ELR (cell line): ENCODE measurements at regions not wholly inside any gene's neighbourhood (a gene's known extent, or its start where the extent isn't known, plus 50 kb on each side); places are given as distances from the start of the nearest gene placed in this dataset.

ENCODE experiments used
- DNase-seq: peaks from one replicate; pipeline ENCODE4 v3.0.0-alpha.2; 2015; ENCODE audit warnings: low read depth

- DNase-seq: no peak
These were observed 349.3 kb upstream of the THRB start for GRCh38 chr3:24843955-24844354.

GRCh38 chr3:24845524-24846155 lies 351.0 kb upstream of the THRB start:
- DNase-seq: no peak

- no peak for DNase-seq
These were observed 351.7 kb upstream of the THRB start for GRCh38 chr3:24846286-24846860.

GRCh38 chr3:24850245-24850644 lies 355.6 kb upstream of the THRB start:
- no peak for DNase-seq

GRCh38 chr3:24853685-24854490 lies 359.2 kb upstream of the THRB start:
- DNase-seq: no peak

- DNase-seq: no peak
These were observed 360.1 kb upstream of the THRB start for GRCh38 chr3:24854748-24855147.

GRCh38 chr3:24857945-24858344 lies 363.3 kb upstream of the THRB start:
- DNase-seq: no peak

GRCh38 chr3:24863215-24863614 lies 368.6 kb upstream of the THRB start:
- no peak for DNase-seq

GRCh38 chr3:24867783-24868182 lies 373.1 kb upstream of the THRB start:
- DNase-seq: no peak

GRCh38 chr3:24881239-24881638 lies 386.6 kb upstream of the THRB start:
- DNase-seq: no peak

GRCh38 chr3:24886501-24886900 lies 391.9 kb upstream of the THRB start:
- DNase-seq: no peak

GRCh38 chr3:24890012-24890411 lies 395.4 kb upstream of the THRB start:
- DNase-seq: no peak

GRCh38 chr3:24899373-24899772 lies 404.7 kb upstream of the THRB start:
- DNase-seq: no peak

- no peak for DNase-seq
These were observed 405.4 kb upstream of the THRB start for GRCh38 chr3:24899901-24900603.

GRCh38 chr3:24905266-24905665 lies 410.6 kb upstream of the THRB start:
- DNase-seq: no peak

- no peak for DNase-seq
These were observed 412.5 kb upstream of the THRB start for GRCh38 chr3:24907106-24907505.

- DNase-seq: no peak
These were observed 416.4 kb upstream of the THRB start for GRCh38 chr3:24911076-24911475.

- DNase-seq: no peak
These were observed 421.0 kb upstream of the THRB start for GRCh38 chr3:24915639-24916038.

GRCh38 chr3:24917908-24918307 lies 423.3 kb upstream of the THRB start:
- no peak for DNase-seq

- no peak for DNase-seq
These were observed 428.9 kb upstream of the THRB start for GRCh38 chr3:24923570-24923969.

GRCh38 chr3:24929521-24929920 lies 434.9 kb upstream of the THRB start:
- DNase-seq: no peak

GRCh38 chr3:24933401-24933800 lies 438.8 kb upstream of the THRB start:
- DNase-seq: no peak

GRCh38 chr3:24936574-24936973 lies 441.9 kb upstream of the THRB start:
- no peak for DNase-seq
